Astrocyte of the spinal cord (primary cell): ENCODE measurements at regions not wholly inside any gene's neighbourhood (a gene's known extent, or its start where the extent isn't known, plus 50 kb on each side); places are given as distances from the start of the nearest gene placed in this dataset.

Experiments used
- DNase-seq: peaks from one replicate; pipeline ENCODE4 v3.0.0; 2011; ENCODE audit warnings: low read depth, low spot score
- H3K4me3 ChIP-seq: 2 replicates; pipeline ENCODE4 v1.5.1; 2011; ENCODE audit warnings: low read depth, mild to moderate bottlenecking, low read length, moderate library complexity
- CTCF ChIP-seq: IDR thresholded peaks from 2 replicates; pipeline ENCODE4 v1.5.1; 2012; ENCODE audit warnings: low read depth, mild to moderate bottlenecking, low read length, inconsistent platforms
- in situ Hi-C: cut with HindIII; loops from 2 replicates; pipeline ENCODE4 v1.10.0; 2017; ENCODE audit warnings: low sequenced_read_pairs

- no peak overlapping the region for H3K4me3 ChIP-seq
- no peak for TF ChIP-seq CTCF
- in situ Hi-C loops = no loop called here
- no peak for DNase-seq
These were observed 837.8 kb downstream of the TBC1D22A start for GRCh38 chr22:47600281-47600680.

GRCh38 chr22:47599753-47600152 lies 837.3 kb downstream of the TBC1D22A start:
- DNase-seq = no peak
- no peak overlapping the region for H3K4me3 ChIP-seq
- TF ChIP-seq CTCF = no peak
- in situ Hi-C loops = no loop called here

GRCh38 chr22:47598864-47599263 lies 836.4 kb downstream of the TBC1D22A start:
- no peak for TF ChIP-seq CTCF
- no peak for DNase-seq
- H3K4me3 ChIP-seq = no peak overlapping the region
- in situ Hi-C loops = no loop called here

GRCh38 chr22:47597041-47597440 lies 834.6 kb downstream of the TBC1D22A start:
- no peak overlapping the region for H3K4me3 ChIP-seq
- TF ChIP-seq CTCF = no peak
- DNase-seq = no peak
- in situ Hi-C loops = no loop called here

GRCh38 chr22:47596176-47596690 lies 833.8 kb downstream of the TBC1D22A start:
- TF ChIP-seq CTCF = no peak
- DNase-seq = no peak
- H3K4me3 ChIP-seq = no peak overlapping the region
- in situ Hi-C loops = no loop called here

GRCh38 chr22:47594836-47595521 lies 832.5 kb downstream of the TBC1D22A start:
- H3K4me3 ChIP-seq = no peak overlapping the region
- TF ChIP-seq CTCF = no peak
- in situ Hi-C loops = no loop called here
- no peak for DNase-seq
